ENCODE measurements at regions not wholly inside any gene's neighbourhood (a gene's known extent, or its start where the extent isn't known, plus 50 kb on each side); places are given as distances from the start of the nearest gene placed in this dataset.

DNA sequence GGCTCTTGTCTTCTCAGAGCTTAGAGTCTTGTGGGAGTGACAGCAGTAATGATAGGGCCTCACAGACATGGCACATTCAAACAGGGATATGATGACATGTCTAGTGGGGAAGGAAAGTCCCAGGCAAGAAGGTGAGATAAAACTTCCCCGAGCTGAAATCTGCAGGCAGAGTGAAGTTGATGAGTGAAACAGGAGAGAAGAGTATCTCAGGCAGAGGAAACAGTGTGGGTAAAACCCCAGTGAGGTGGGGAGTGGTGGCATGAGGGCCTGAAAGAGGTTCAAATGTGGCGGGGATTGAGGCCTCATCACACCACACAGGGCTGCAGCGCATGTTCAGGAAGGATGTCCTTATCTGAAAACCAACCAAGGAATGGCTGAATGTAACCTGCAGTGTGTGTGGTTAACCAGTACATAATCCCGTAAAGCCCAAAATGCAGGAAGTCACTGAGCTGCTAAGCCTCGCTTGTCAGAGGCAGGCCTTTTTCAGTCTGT is 153.8 kb upstream of the E2F8 start:
- no peak for DNase-seq

- no peak for DNase-seq
Observed at GRCh38 chr11:19393941-19394340, 153.2 kb upstream of the E2F8 start.

- no peak for DNase-seq
Observed at GRCh38 chr11:19392847-19393518, 152.2 kb upstream of the E2F8 start.

DNA sequence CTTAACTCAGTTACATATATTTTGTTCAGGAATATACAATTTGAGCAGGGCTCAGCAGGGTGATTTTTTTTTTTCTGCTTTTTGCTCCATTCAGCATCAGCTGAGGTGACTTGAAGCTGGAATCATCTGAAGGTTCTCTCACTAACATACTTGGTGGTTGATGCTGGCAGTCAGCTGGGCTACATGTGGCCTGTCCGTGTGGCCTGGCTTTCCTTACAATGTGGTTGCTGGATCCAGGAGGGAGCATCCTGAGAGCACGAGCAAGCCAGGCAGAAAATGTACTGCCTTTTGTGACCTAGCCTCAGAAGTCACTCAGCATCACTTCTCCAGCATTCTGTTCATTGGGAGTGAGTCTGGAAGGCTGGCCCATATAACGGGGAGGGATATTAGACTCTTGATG is 151.6 kb upstream of the E2F8 start:
- no peak for DNase-seq

- no peak for DNase-seq
Observed at GRCh38 chr11:19391652-19392051, 150.9 kb upstream of the E2F8 start.

- no peak for DNase-seq
Observed at GRCh38 chr11:19391026-19391425, 150.3 kb upstream of the E2F8 start.

- no peak for DNase-seq
Observed at GRCh38 chr11:19389787-19390303, 149.1 kb upstream of the E2F8 start.

DNA sequence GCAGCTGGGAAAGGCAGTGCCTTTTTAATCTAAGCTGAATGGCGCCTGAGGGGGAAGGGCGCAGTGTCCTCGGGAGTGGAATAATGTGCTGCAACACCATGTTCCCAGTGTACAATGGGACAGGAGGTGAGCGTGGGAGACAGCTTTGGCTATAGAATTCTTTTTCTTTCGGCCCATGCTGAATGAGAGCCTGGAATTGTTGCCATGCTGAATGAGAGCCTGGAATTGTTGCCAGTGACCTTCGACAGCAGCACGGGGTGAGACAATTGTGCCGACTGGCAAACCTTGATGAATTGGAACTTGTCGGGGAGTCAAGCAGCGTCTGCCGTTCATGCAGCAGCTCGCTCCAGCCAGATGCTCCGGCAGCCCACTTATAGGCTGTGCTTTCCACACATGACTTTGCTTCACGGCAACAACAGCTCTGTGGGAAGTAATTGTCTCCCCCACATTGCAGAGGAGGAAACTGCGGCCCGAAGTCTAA is 141.4 kb upstream of the E2F8 start:
- no peak for DNase-seq

DNA sequence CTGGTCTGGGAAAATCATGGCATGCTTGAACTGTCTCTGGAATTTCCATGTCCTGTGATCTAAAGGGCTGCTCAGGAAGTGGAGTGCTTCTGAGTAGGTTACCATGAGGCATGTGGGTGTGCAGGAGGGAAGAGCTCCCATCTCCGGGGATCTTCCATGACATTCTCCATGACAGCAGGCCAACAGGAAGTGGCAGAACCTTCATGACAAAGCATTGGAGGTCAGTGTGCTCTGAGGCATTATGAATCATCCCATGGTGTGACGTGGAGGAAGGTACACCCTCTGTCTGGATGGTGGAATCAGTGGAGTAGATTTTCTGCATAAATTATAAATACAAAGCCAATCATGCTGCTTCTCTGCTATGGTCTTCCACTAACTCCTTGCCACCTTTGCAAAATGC is 139.6 kb upstream of the E2F8 start:
- DNase-seq: no peak

DNA sequence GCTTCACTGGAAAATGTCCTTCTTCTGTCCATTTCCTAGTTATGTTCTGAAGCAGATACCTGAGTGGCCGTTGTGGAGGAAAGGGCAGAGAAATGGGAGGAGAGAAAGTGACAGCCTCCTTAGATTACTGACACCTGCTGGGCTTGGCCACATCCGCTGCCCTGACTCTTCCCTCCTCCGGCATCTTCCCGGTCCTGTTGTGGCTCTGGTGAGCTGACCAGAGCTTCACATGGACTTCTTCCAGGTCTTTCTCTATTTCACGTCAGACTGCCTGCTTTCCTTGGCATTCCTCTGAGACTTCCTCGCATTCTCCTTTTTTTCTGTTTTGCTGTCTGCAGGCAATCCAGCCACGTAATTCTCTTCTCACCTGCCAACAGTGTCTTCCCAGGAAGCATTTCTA is 138.7 kb upstream of the E2F8 start:
- no peak for DNase-seq

- DNase-seq: no peak
Observed at GRCh38 chr11:19378814-19379213, 138.1 kb upstream of the E2F8 start.

DNA sequence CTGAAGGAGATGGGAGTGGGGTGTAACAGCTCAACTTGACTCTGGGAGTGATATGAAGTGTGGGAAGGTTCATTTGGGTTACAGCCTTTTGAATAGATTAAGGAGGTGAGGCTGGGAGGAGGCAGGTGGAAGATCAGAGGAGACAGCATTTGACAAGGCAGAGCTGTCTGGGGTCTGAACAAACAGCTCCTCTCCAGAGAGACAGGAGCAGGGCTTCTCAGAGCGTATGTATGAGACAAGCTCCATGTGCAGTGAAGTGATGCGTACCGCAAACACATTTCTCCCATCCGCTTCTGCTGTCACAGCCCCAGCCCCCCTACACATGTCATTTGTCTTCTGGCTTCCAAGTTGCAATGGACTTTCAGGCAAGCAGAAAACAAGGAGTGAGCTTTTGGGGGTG is 137.1 kb upstream of the E2F8 start:
- DNase-seq: no peak

DNA sequence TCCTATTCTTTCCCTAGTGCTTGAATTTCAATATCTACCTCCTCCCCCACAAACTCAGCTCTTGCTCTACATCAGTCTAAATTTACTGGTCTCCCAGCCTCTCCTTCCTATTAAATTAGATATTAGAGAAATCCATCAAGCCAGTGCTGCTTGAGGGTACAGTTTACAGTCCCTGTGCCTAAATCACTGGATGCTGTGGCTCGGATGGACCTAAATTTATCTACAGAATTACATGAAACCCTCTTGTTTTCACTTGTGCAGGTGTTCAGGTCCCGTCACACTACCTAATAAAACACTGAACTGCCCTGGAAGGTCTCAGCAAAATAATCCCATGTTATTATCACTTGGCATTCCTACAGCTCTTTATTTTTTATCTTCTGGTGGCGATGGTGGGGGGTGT is 134.7 kb upstream of the E2F8 start:
- DNase-seq: no peak

- no peak for DNase-seq
Observed at GRCh38 chr11:19374151-19374569, 133.4 kb upstream of the E2F8 start.

- DNase-seq: no peak
Observed at GRCh38 chr11:19372381-19372780, 131.6 kb upstream of the E2F8 start.

DNA sequence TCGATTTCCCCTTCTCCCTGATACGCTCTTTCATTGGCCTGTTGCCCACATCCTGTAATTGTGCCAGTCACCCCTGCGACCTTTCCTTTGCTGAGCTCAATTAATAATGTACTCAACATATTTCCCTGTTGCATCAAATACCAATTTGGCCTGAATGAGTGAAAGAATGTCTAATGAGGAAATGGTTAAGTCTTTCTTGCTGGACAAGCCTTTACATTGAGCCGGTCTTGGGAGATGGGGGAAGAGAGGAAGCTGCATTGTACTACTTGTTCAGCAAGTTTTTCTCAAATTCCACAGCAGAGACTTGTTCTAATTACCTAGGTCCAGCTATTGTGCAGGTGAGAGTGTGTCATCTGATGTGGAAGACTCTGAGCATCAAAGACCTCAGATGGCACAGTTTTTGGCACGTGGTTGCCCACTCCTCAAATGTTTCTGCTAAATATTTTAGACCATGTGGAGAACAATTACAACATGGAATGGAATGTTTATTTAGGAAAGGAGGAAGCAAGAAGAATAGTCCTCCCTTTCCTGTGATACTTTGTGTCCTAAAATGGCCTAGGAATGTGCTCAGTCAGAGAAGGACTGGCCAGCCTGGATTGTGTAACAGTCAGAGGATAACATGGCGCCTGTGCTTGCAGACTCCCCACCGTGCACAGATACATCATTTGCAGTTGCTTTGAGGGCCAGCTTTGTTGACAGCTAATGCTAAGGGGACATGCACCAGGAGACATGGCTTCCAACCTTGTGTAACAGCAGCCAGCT is 129.5 kb upstream of the E2F8 start:
- no peak for DNase-seq

DNA sequence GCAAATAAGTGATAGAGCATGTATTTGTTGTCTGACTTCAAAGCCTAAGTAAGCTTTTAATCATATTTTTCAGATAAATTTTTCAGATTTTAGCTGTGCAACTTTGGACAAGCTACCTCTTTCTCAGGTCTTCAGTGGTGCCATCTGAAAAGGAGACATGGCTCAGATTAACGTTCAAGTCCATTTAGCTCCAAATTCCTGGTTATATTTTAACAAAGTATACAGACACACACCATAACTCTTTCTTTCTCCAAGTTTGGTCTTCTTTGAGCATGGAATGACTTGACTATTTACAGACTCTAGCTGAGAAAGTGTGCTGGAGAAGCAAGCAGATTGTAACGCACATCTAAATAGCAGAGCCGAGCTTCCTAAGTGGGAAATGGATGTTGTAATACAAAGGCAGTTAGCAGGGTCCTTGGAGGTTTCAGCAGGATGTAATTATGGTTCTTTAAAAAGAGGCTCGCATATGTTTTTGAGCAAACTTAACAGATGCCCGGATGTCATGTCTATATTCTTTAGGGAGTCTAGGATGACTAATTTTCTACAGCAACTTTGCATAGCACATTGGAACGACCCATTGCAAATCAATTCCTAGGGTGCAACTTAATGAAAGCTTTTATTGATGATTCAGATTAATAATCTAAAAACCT is 128.1 kb upstream of the E2F8 start:
- no peak for DNase-seq

DNA sequence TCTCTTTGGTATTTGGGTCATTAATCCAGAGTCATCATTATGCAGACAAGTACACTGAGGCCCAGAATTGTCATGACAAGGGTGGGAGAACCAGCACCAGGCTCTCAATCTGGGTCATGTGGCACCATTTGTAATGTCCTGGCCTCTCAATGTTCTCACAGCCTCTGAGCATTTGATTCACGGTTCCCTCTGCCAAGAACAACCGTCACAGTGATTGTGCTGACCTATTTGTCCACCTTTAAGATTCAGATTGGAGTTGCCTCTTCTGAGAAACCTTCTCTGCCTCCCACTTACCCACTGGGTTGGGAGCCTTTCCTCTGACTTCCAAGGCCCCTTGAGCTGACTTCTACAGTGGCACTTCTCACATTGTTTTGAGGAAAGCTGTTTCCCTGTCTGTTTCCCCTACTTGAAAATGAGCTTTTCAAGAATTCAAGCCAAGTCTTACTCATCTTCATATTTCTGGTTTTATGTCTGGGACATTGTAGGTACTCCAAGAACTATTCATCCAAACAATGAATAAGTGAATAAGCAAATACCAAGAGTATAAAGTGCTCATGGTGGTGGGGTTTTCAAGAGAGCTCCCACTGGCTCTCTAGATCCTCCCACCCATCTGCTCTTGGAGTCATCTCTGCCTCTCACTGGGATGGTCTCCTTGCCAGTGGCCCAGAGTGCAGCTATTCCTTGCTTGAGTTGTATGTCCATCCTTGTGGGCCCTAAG is 126.4 kb upstream of the E2F8 start:
- DNase-seq: no peak

DNA sequence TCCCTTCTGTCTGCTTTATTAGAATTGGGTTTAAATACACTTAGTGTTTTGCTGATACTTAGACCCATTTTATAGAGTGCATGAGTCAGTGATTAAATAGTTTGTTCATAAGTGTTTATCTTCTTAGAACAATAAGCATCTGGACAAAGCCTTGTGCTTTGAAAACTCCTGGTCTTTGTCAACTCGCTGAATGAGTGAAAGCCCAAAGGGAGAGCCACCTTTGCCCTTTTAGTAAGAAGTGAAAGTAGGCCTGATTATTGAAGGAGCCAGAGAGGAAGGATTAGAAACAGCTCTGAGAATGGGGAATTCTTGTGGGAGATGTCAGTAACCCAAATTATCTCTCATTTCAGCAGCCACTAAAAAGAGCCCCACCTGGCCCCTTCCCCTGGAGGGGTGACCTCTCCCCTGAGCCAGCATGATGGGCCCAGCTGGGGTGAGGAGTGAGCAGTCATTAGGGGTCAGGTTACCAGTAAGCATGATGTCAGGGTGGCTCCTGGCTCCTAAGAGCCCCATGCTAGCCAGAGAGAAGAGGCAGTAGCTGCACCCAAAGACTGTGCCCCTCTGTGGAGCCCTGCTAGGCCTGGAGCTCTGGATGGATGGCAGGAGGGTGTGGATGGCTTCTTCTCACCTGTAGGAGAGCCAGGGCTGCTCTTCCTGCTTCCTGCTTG is 125.1 kb upstream of the E2F8 start:
- DNase-seq: no peak

GRCh38 chr11:19359221-19360000 is 118.7 kb upstream of the E2F8 start:
- DNase-seq: no peak

DNA sequence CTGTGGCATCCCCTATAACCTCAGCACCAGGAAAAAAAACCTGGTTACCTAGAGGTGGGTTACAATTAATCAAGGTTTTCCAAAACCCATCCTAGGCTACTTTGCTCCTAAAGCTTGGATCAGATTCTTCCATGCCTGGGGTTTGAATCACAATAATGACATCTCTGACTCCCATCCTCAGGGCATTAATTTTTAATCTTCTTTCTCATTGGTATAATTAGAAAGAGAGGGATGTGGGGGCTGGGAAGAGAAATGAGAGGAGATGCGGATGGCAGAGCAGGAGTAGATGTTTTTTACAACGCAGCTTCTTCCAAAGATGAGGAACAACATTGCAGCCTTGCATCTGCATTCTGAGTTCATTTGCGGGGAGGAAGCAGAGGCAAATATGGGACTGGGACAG is 117.2 kb upstream of the E2F8 start:
- no peak for DNase-seq

- DNase-seq: no peak
Observed at GRCh38 chr11:19355601-19356000, 114.9 kb upstream of the E2F8 start.

Data from hematopoietic multipotent progenitor cell treated with erythropoietin and hydrocortisone succinate and interleukin-3 and kit ligand, for 6 days (in vitro differentiated cells).